ENCODE measurements at regions not wholly inside any gene's neighbourhood (a gene's known extent, or its start where the extent isn't known, plus 50 kb on each side); places are given as distances from the start of the nearest gene placed in this dataset.
"Not testable (repeated sequence)": the region's sequence is repeated elsewhere in the genome, so short reads cannot be mapped to it uniquely, and the experiment has no call there.

GRCh38 chr2:226467221-226467620 is 332.4 kb downstream of the IRS1 start:
- no peak for DNase-seq

- no peak for DNase-seq
These were observed 333.0 kb downstream of the IRS1 start for GRCh38 chr2:226466589-226466988.

- no peak for DNase-seq
These were observed 333.5 kb downstream of the IRS1 start for GRCh38 chr2:226466124-226466523.

GRCh38 chr2:226464380-226464779 is 335.2 kb downstream of the IRS1 start:
- DNase-seq = no peak

GRCh38 chr2:226463154-226463553 is 336.5 kb downstream of the IRS1 start:
- no peak for DNase-seq

- DNase-seq = no peak
These were observed 337.6 kb downstream of the IRS1 start for GRCh38 chr2:226461981-226462380.

GRCh38 chr2:226456144-226456543 is 343.5 kb downstream of the IRS1 start:
- DNase-seq = not testable (repeated sequence)

- DNase-seq = no peak
These were observed 346.9 kb downstream of the IRS1 start for GRCh38 chr2:226452768-226453167.

- DNase-seq = no peak
These were observed 348.1 kb downstream of the IRS1 start for GRCh38 chr2:226451486-226451885.

- no peak for DNase-seq
These were observed 349.5 kb downstream of the IRS1 start for GRCh38 chr2:226450141-226450540.

GRCh38 chr2:226447338-226448300 is 352.0 kb downstream of the IRS1 start:
- no peak for DNase-seq

GRCh38 chr2:226446406-226447001 is 353.1 kb downstream of the IRS1 start:
- no peak for DNase-seq

GRCh38 chr2:226445216-226445861 is 354.3 kb downstream of the IRS1 start:
- no peak for DNase-seq

GRCh38 chr2:226443112-226443511 is 356.5 kb downstream of the IRS1 start:
- no peak for DNase-seq

GRCh38 chr2:226440127-226440918 is 359.3 kb downstream of the IRS1 start:
- no peak for DNase-seq

- no peak for DNase-seq
These were observed 360.3 kb downstream of the IRS1 start for GRCh38 chr2:226439337-226439736.

GRCh38 chr2:226435146-226435545 is 364.5 kb downstream of the IRS1 start:
- no peak for DNase-seq

- DNase-seq = no peak
These were observed 364.9 kb downstream of the IRS1 start for GRCh38 chr2:226434702-226435101.

GRCh38 chr2:226431288-226431948 is 368.2 kb downstream of the IRS1 start:
- DNase-seq = no peak

GRCh38 chr2:226429476-226429875 is 370.1 kb downstream of the IRS1 start:
- DNase-seq = no peak

GRCh38 chr2:226427538-226428307 is 371.9 kb downstream of the IRS1 start:
- no peak for DNase-seq

Measured in cerebellar nuclear complex (tissue), 1 donor.